GM18867 (cell line): ENCODE measurements at regions not wholly inside any gene's neighbourhood (a gene's known extent, or its start where the extent isn't known, plus 50 kb on each side); places are given as distances from the start of the nearest gene placed in this dataset.
"Not testable (repeated sequence)": the region's sequence is repeated elsewhere in the genome, so short reads cannot be mapped to it uniquely, and the experiment has no call there.

ENCODE experiments used
- ATAC-seq: cut with Tn5 transposase; IDR thresholded peaks from one replicate; pipeline ENCODE4 v1.9.1; 2021; ENCODE audit warnings: mild to moderate bottlenecking, moderate library complexity; ENCODE audit not compliant: unreplicated experiment

DNA sequence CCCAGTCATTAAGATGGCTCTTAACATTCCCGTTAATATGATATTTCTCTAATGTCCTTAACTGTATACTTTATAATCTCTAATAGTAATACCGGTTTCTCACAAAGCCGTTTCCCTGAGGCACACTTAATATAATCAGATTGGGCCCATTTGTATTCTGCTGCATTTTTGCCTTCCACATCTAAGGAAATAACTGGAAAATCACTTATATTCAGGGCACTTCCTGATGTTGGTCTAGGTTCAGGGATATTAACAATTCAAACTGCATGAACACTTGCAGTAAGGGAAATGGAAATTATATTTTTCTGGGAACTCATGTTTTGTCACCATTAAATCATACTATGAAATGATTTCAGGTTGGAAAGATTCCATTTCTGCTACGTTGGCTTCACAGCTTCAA, 119.8 kb downstream of the TPR start:
- ATAC-seq, result no peak

DNA sequence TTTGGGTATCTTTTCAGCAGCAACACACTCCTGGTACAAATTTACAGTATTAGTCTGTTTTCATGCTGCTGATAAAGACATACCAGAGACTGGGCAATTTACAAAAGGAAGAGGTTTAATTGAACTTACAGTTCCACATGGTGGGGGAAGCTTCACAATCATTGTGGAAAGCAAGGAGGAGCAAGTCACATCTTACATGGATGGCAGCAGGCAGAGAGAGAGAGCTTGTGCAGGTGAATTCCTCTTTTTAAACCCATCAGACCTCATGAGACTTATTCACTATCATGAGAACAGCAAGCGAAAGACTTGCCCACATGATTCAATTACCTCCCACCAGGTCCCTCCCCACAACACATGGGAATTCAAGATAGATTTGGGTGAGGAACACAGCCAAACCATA, 124.5 kb downstream of the TPR start:
- no peak for ATAC-seq

DNA sequence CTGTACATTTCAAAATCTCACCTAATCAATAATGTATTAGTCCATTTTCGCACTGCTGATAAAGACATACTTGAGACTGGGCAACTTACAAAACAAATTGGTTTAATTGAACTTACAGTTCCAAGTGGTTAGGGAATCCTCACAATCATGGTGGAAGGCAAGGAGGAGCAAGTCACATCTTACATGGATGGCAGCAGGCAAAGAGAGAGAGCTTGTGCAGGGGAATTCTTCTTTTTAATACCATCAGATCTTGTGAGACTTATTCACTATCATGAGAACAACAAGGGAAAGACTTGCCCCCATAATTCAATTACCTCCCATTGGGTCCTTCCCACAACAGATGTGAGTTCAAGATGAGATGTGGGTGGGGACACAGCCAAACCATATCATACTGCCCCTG, 126.4 kb downstream of the TPR start:
- ATAC-seq, result not testable (repeated sequence)

- ATAC-seq, result peak; percentile 68
Measured at GRCh38 chr1:186244825-186245224, 130.2 kb downstream of the TPR start.
